ENCODE measurements at regions not wholly inside any gene's neighbourhood (a gene's known extent, or its start where the extent isn't known, plus 50 kb on each side); places are given as distances from the start of the nearest gene placed in this dataset.

GRCh38 chr15:101543026-101543390 lies 53.5 kb upstream of the PCSK6 start:
- no peaks in the 10 kb centered on the region for H3K4me1 Mint-ChIP-seq (ENCODE audit: low read depth)
- H3K4me3 Mint-ChIP-seq = no peak overlapping the region
- peaks cover 26% of the 10 kb centered on the region for H3K27me3 Mint-ChIP-seq
- DNase-seq = no peak
- no peak overlapping the region for H3K27ac Mint-ChIP-seq
- no peaks in the 10 kb centered on the region for H3K9me3 Mint-ChIP-seq
- no peaks in the 10 kb centered on the region for H3K36me3 Mint-ChIP-seq (ENCODE audit: low read depth)

- Mint-ChIP-seq H3K9me3 (no peaks in the 10 kb centered on the region), H3K4me3 (no peak overlapping the region), H3K4me1 (ENCODE audit: low read depth) (no peaks in the 10 kb centered on the region), H3K36me3 (ENCODE audit: low read depth) (no peaks in the 10 kb centered on the region), H3K27ac (no peak overlapping the region), H3K27me3 (peaks cover 26% of the 10 kb centered on the region)
- no peak for DNase-seq
Measured at GRCh38 chr15:101542306-101543025, 53.0 kb upstream of the PCSK6 start.

GRCh38 chr15:101541501-101542292 lies 52.2 kb upstream of the PCSK6 start:
- Mint-ChIP-seq H3K4me1 (ENCODE audit: low read depth) (no peaks in the 10 kb centered on the region), H3K27me3 (peaks cover 26% of the 10 kb centered on the region), H3K27ac (no peak overlapping the region), H3K4me3 (no peak overlapping the region), H3K9me3 (no peaks in the 10 kb centered on the region), H3K36me3 (ENCODE audit: low read depth) (no peaks in the 10 kb centered on the region)
- no peak for DNase-seq

DNA sequence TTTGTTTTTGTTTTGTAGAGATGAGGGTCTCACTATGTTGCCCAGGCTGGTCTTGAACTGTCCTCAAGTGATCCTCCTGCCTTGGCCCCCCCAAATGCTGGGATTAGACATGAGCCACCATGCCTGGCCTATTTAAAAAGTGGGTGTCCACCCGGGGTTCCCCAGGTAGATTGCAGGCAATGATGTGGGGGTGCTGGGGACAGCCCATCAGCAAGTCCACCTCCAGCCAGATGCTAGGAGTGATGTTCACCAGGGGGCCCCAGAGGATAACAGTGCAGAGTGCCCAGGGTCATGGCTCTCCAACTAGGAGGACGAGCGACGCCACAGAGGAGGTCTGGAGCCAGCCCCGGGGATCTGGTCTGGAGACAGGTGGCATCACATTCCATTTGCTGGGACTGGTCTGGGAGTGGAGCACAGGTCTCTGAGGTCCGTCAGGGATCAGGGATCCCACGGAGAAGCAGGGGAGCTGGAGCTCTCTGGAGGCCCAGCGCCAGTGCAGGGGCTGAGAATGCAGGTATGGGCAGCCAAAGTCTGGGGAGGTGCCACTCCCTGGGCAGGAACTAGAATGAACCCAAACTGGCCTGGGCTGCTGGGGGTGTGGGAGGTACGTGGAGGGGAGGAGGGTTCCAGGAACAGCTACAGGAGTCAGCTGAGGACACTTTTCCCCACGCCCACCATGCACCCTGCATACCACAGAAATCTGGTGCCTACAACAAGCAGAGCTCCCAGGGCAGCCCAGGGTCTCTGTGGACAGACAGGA lies 51.2 kb upstream of the PCSK6 start:
- H3K4me3 Mint-ChIP-seq = no peak overlapping the region
- H3K27me3 Mint-ChIP-seq = peaks cover 18% of the 10 kb centered on the region
- no peaks in the 10 kb centered on the region for H3K9me3 Mint-ChIP-seq
- H3K27ac Mint-ChIP-seq = no peak overlapping the region
- no peaks in the 10 kb centered on the region for H3K4me1 Mint-ChIP-seq (ENCODE audit: low read depth)
- no peak for DNase-seq
- no peaks in the 10 kb centered on the region for H3K36me3 Mint-ChIP-seq (ENCODE audit: low read depth)

- no peak for DNase-seq
- H3K27ac Mint-ChIP-seq = no peak overlapping the region
- H3K27me3 Mint-ChIP-seq = peaks cover 17% of the 10 kb centered on the region
- no peaks in the 10 kb centered on the region for H3K36me3 Mint-ChIP-seq (ENCODE audit: low read depth)
- no peak overlapping the region for H3K4me3 Mint-ChIP-seq
- no peaks in the 10 kb centered on the region for H3K9me3 Mint-ChIP-seq
- H3K4me1 Mint-ChIP-seq (ENCODE audit: low read depth) = no peaks in the 10 kb centered on the region
Measured at GRCh38 chr15:101539930-101540329, 50.4 kb upstream of the PCSK6 start.

DNA sequence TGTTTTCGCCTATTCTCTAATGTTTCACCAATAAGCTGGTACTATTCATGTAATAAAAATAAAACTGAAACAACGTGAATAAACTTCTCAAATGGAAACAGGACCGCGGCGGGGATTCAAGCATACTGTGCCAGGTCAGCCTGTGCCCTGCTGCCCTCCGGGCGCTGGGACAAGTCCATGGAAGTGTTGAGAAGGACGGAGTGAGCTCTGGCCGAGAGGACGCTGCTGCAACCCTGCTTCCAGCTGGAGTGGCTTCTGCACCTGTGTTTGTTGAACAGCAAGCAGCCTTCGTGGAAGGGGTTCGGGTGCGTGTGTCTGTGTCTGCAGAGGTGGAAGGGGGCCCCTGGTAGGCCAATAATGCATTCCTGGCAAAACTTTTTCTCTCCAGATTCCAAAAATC lies 50.0 kb upstream of the PCSK6 start:
- Mint-ChIP-seq H3K27me3 (peaks cover 14% of the 10 kb centered on the region), H3K4me1 (ENCODE audit: low read depth) (no peaks in the 10 kb centered on the region), H3K27ac (no peak overlapping the region), H3K9me3 (no peaks in the 10 kb centered on the region), H3K4me3 (no peak overlapping the region), H3K36me3 (ENCODE audit: low read depth) (no peaks in the 10 kb centered on the region)
- no peak for DNase-seq
